ENCODE measurements at regions not wholly inside any gene's neighbourhood (a gene's known extent, or its start where the extent isn't known, plus 50 kb on each side); places are given as distances from the start of the nearest gene placed in this dataset.

DNA sequence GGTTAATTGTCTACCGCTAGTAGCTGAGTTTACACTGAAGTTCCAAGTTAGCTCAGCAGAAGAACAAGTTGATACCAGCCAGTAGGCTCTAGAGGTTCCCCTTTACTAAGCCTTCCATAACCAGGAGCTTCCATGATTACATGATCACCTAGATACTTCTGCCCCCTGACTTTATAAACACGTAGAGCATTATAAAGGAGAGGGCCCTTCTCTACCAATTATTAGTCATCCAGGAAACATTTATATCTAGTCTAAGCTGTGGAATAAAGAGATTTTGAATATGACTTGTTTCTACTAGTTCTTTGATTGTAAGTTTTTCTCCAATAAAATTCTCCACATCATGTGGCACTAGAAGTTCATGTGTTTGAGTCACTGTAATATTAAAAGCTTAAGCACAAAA is 818.1 kb upstream of the PCDH10 start:
- Histone ChIP-seq H3K27ac (no peak overlapping the region), H3K9me3 (no peaks in the 10 kb centered on the region), H3K4me3 (no peak overlapping the region), H3K36me3 (no peaks in the 10 kb centered on the region), H3K4me1 (no peaks in the 10 kb centered on the region), H3K27me3 (no peaks in the 10 kb centered on the region)
- DNase-seq (ENCODE audit: low spot score in 2 of 2), result no peak
- 77% methylated on average over 2 of the region's 2 CpGs for WGBS
- TF ChIP-seq, protein P1, sequence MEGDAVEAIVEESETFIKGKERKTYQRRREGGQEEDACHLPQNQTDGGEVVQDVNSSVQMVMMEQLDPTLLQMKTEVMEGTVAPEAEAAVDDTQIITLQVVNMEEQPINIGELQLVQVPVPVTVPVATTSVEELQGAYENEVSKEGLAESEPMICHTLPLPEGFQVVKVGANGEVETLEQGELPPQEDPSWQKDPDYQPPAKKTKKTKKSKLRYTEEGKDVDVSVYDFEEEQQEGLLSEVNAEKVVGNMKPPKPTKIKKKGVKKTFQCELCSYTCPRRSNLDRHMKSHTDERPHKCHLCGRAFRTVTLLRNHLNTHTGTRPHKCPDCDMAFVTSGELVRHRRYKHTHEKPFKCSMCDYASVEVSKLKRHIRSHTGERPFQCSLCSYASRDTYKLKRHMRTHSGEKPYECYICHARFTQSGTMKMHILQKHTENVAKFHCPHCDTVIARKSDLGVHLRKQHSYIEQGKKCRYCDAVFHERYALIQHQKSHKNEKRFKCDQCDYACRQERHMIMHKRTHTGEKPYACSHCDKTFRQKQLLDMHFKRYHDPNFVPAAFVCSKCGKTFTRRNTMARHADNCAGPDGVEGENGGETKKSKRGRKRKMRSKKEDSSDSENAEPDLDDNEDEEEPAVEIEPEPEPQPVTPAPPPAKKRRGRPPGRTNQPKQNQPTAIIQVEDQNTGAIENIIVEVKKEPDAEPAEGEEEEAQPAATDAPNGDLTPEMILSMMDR (IDR thresholded peaks at IDR 0.05), result no peak
- TF ChIP-seq POLR2A (IDR thresholded peaks at IDR 0.05) (no peak), POLR2AphosphoS5 (IDR thresholded peaks at IDR 0.05) (no peak), EP300 (IDR thresholded peaks at IDR 0.05) (no peak)

DNA sequence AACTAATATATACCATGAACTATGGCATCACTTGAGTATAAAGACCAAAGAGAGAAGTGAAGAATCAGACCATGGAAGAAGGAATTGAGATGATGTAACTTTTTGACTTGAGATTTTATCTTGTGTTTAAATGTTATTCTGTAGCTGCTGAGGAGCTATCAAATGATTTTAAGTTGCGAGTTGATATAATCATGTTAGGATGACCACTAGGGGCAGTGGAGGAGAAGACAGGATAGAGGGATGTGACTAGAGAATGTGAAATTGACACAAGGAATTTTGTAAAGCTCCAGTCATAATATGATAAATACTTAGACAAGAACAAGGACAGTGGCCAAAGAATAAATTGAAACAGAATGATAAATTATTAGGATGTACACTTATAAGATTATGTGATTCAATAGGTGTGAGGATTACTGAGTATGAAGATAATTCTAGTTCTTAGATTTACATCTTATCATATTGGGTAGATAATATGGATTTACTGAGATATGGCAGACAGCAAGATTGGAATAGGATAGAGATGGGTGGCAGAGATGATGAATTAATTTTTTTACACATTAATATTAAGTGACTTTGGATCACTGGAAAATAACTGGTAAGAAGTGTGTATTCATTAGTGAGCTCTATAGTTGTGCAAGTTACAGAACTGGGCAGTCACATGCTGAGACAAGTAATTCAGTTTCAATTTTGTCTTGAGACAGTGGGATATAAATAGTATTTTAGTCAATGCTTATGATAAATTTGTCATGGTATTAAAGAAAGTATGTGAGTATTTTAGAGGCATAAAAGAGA is 816.0 kb upstream of the PCDH10 start:
- no peaks in the 10 kb centered on the region for H3K9me3 ChIP-seq
- 90% methylated on average over 1 of the region's 1 CpG for WGBS
- no peak for TF ChIP-seq POLR2AphosphoS5 (IDR thresholded peaks at IDR 0.05)
- no peak for TF ChIP-seq EP300 (IDR thresholded peaks at IDR 0.05)
- TF ChIP-seq POLR2A (IDR thresholded peaks at IDR 0.05), result no peak
- TF ChIP-seq, protein P1 (IDR thresholded peaks at IDR 0.05), result no peak
- H3K4me3 ChIP-seq, result no peak overlapping the region
- H3K36me3 ChIP-seq, result no peaks in the 10 kb centered on the region
- no peak overlapping the region for H3K27ac ChIP-seq
- no peak for DNase-seq (ENCODE audit: low spot score in 2 of 2)
- no peaks in the 10 kb centered on the region for H3K27me3 ChIP-seq
- H3K4me1 ChIP-seq, result no peaks in the 10 kb centered on the region

DNA sequence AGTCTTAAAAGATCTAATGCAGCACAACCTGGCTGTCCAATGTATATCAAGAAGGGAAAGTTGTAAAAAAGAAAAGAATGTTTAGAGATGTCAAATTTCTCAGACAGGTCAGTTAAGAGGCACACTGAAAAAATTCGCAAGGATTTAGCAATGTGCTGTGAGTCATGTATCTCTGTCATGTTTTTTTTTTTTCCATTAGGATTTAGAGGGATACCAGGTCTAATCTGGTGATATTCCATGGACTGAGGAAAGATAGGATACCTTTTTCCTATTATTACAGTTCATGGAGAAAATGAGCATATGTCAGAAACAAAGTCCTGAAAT is 815.4 kb upstream of the PCDH10 start:
- Histone ChIP-seq H3K27ac (no peak overlapping the region), H3K36me3 (no peaks in the 10 kb centered on the region), H3K27me3 (no peaks in the 10 kb centered on the region), H3K4me1 (no peaks in the 10 kb centered on the region), H3K4me3 (no peak overlapping the region), H3K9me3 (no peaks in the 10 kb centered on the region)
- 46% methylated on average over 1 of the region's 1 CpG for WGBS
- TF ChIP-seq EP300 (IDR thresholded peaks at IDR 0.05), result no peak
- TF ChIP-seq, protein P1 (IDR thresholded peaks at IDR 0.05), result no peak
- no peak for TF ChIP-seq POLR2A (IDR thresholded peaks at IDR 0.05)
- DNase-seq (ENCODE audit: low spot score in 2 of 2), result no peak

DNA sequence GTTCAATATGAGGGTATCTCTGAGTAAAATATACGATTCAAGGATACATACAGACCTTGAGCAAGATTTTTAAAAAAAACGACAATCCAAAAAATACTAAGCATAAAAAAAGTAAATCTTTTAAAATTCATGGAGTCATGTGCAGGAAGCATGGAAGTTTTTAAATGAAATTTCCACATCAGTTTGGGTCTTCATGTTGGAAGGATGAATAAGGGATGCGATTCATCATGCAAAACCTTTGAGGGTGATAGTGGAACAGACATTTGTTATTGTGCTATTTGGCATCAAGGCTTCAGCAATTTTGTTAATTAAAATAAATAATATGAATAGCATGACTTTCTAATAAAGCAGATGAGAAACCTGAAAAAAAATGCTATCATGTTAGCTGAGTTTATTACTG is 815.0 kb upstream of the PCDH10 start:
- H3K4me3 ChIP-seq, result no peak overlapping the region
- no peaks in the 10 kb centered on the region for H3K27me3 ChIP-seq
- no peaks in the 10 kb centered on the region for H3K9me3 ChIP-seq
- TF ChIP-seq, protein P1 (IDR thresholded peaks at IDR 0.05), result no peak
- no peak for TF ChIP-seq POLR2AphosphoS5 (IDR thresholded peaks at IDR 0.05)
- no peak for TF ChIP-seq POLR2A (IDR thresholded peaks at IDR 0.05)
- no peak for TF ChIP-seq EP300 (IDR thresholded peaks at IDR 0.05)
- H3K36me3 ChIP-seq, result no peaks in the 10 kb centered on the region
- H3K27ac ChIP-seq, result no peak overlapping the region
- no peaks in the 10 kb centered on the region for H3K4me1 ChIP-seq
- WGBS, result 56% methylated on average over 3 of the region's 3 CpGs
- no peak for DNase-seq (ENCODE audit: low spot score in 2 of 2)

DNA sequence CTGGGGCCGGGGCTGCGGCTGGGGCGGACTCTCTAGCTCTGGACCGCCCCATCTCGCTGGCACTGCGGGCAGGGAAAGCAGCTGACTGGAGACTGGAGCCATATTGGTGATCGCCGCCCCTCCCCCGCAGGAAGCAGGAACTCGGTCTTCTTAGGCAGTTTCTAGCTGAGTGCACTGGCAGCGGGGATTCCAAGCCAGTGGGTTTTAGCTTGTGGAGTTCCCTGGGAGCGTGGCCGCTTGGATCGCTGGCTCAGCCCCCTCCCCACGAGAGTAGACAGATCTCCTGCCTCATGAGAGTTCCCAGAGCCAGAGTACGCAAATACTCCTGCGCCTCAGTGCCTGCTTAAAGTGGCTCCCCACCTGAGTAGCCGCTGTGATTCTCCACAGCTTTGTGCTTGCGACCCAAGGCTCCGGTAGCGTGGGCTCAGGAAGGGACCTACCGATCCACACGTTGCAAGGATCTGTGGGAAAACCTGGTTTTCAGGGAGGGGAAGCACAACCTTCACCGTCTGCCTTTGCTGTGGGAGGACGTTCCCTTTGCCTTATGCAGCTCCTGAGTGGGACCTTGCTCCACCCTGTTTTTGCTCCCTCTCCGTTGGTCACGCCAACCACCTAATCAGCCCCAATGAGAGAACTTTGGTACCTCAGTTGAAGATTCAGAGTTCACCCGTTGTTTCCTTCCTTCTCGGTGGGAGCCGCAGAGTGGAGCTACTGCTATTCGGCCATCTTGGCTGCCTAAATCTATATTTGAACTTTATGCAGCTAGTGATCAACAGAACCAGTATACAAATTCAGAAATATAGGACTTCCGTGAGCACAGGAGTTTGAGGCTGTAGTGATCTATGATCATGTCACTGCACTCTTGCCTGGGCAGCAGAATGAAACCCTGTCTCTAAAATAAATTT is 803.9 kb upstream of the PCDH10 start:
- 95% methylated on average over 19 of the region's 32 CpGs for WGBS
- H3K27me3 ChIP-seq, result no peaks in the 10 kb centered on the region
- no peak for DNase-seq (ENCODE audit: low spot score in 2 of 2)
- H3K27ac ChIP-seq, result no peak overlapping the region
- no peaks in the 10 kb centered on the region for H3K36me3 ChIP-seq
- TF ChIP-seq POLR2AphosphoS5 (IDR thresholded peaks at IDR 0.05), result no peak
- TF ChIP-seq, protein P1 (IDR thresholded peaks at IDR 0.05), result no peak
- TF ChIP-seq EP300 (IDR thresholded peaks at IDR 0.05), result no peak
- TF ChIP-seq POLR2A (IDR thresholded peaks at IDR 0.05), result no peak
- no peaks in the 10 kb centered on the region for H3K4me1 ChIP-seq
- no peak overlapping the region for H3K4me3 ChIP-seq
- peaks cover 7% of the 10 kb centered on the region for H3K9me3 ChIP-seq
